ENCODE measurements at regions not wholly inside any gene's neighbourhood (a gene's known extent, or its start where the extent isn't known, plus 50 kb on each side); places are given as distances from the start of the nearest gene placed in this dataset.

DNA sequence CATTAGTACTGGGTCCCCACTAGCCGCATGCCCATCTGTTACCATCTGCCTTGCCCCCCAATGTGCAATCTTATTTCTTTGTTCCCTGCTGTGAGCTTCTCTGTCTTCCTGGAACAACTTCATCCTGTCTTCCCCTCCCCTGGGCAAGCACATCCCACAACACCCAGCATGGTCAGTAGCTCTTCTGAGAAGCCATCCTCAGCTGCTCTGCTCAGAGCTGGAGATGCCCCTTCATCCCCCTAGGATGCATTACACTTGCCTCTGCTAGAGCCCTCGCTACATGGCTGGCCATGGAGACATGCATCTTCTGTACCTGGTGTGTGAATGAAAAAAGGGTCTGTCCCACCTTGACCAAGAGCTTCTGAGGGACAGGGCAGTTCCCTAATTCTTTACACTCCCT, 141.2 kb downstream of the CDC5L start:
- in situ Hi-C loops (cut with MboI): no loop called here
- H3K9me3 ChIP-seq (ENCODE audit: low read depth): no peaks in the 10 kb centered on the region
- 73 to 81% methylated on average over 2 of the region's 2 CpGs for WGBS, 2 experiments (ENCODE audit: low coverage in 1 of 2, low lambda C conversion rate in 2 of 2, missing lambda C conversion rate in 2 of 2)
- DNase-seq: no peak
- no peak overlapping the region for H2AFZ ChIP-seq
- H3K27me3 ChIP-seq (replicated peaks; ENCODE audit: insufficient read depth): no peaks in the 10 kb centered on the region
- H4K20me1 ChIP-seq (ENCODE audit: insufficient read depth): no peaks in the 10 kb centered on the region
- H3K27ac ChIP-seq: no peak overlapping the region
- no peaks in the 10 kb centered on the region for H3K36me3 ChIP-seq (ENCODE audit: low read depth)
- H3K79me2 ChIP-seq (ENCODE audit: insufficient read depth): no peaks in the 10 kb centered on the region
- no peaks in the 10 kb centered on the region for H3F3A ChIP-seq (ENCODE audit: insufficient read depth)
- no peaks in the 10 kb centered on the region for H3K9me2 ChIP-seq (ENCODE audit: insufficient read depth)
- TF ChIP-seq EZH2phosphoT487 (IDR thresholded peaks at IDR 0.05; ENCODE audit: insufficient read depth, low read depth): no peak
- TF ChIP-seq EZH2 (IDR thresholded peaks at IDR 0.05; ENCODE audit: insufficient read depth, poor library complexity, severe bottlenecking): no peak
- no peak overlapping the region for H3K4me3 ChIP-seq
- no peak overlapping the region for H3K9ac ChIP-seq
- H3K4me2 ChIP-seq (ENCODE audit: unreplicated experiment): no peak overlapping the region
- no peaks in the 10 kb centered on the region for H3K4me1 ChIP-seq (ENCODE audit: insufficient read depth)

DNA sequence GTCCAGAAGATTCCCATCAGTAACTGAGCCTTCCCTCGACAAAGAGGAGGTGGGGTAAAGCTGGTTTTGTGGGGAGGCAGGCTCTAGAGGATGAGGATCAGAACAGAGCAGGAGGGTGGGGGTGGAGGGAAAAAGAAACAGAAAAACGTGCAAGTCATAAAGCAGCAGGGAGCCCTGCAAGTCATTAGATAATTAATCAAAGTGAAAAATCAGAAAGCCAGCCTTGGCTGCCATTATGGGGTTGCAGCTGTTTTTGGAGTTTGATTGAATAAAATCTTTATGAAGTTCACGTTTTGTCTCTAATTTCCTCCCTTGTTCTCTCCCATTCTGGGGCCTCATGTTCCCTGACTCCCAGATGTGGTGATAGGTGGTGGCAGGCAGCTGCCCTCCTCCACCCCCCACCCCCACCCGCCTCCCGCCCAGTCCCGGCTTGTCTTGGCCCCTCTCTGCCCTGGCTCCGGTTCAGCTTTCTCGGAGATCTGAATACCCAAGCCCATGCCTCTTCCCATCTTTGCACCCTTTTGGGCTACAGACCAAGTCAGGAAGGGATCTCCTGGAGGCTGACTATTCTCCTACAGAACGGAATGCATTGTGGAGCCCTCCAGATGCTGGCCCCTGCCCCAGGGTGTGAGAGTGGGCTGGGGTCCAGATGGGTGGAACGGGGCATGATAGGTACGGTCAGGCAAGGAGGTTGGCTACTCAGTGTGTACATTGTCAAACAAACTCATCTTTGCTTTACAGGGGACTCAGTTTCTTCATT, 141.8 kb downstream of the CDC5L start:
- no peaks in the 10 kb centered on the region for H3K36me3 ChIP-seq (ENCODE audit: low read depth)
- in situ Hi-C loops (cut with MboI): no loop called here
- no peak overlapping the region for H3K4me3 ChIP-seq
- WGBS, 2 experiments (ENCODE audit: low coverage in 1 of 2, low lambda C conversion rate in 2 of 2, missing lambda C conversion rate in 2 of 2): 24% methylated on average over 11 of the region's 11 CpGs
- no peaks in the 10 kb centered on the region for H3K27me3 ChIP-seq (replicated peaks; ENCODE audit: insufficient read depth)
- H3K9me3 ChIP-seq (ENCODE audit: low read depth): no peaks in the 10 kb centered on the region
- H3K9ac ChIP-seq: no peak overlapping the region
- TF ChIP-seq EZH2phosphoT487 (IDR thresholded peaks at IDR 0.05; ENCODE audit: insufficient read depth, low read depth) (no peak), EZH2 (IDR thresholded peaks at IDR 0.05; ENCODE audit: insufficient read depth, poor library complexity, severe bottlenecking) (no peak)
- H2AFZ ChIP-seq: no peak overlapping the region
- no peaks in the 10 kb centered on the region for H3K4me1 ChIP-seq (ENCODE audit: insufficient read depth)
- no peak for DNase-seq
- H3K9me2 ChIP-seq (ENCODE audit: insufficient read depth): no peaks in the 10 kb centered on the region
- no peak overlapping the region for H3K4me2 ChIP-seq (ENCODE audit: unreplicated experiment)
- H3K27ac ChIP-seq: no peak overlapping the region
- H3K79me2 ChIP-seq (ENCODE audit: insufficient read depth): no peaks in the 10 kb centered on the region
- no peaks in the 10 kb centered on the region for H4K20me1 ChIP-seq (ENCODE audit: insufficient read depth)
- H3F3A ChIP-seq (ENCODE audit: insufficient read depth): no peaks in the 10 kb centered on the region

DNA sequence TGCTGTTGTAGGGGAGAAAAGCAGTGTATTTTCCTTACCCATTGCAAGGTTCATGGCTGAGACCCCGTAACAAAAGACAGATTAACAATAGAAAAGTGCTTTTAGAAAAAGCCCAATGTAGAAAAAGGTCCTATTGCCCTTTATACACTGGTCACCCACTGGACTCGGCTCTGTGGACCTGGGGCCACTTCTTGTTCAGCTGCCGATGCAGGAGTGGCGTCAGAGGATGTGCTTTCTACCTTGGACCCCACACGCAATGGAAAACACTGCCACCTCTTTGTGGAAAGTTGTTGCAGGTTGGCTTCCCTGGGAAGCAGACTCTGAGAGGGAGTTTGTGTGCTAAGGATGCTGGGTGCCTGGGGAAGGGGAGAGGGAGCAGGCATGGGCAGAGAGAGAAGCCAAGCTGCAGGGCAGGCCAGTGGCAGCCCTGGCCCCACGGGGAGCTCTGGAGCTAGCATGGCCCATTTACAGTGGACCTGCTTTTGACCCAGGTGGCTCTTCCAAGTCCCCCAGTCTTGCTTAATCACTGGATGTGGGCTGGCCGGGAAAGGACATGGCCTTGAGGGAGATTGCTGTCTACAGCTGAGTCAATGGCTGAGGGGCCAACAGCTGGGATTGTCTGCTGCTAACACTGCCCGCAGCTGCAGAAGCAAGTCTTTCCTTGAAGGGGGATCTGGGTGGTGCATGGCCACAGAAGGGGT, 142.9 kb downstream of the CDC5L start:
- no peaks in the 10 kb centered on the region for H3K4me1 ChIP-seq (ENCODE audit: insufficient read depth)
- no peaks in the 10 kb centered on the region for H3K27me3 ChIP-seq (replicated peaks; ENCODE audit: insufficient read depth)

DNA sequence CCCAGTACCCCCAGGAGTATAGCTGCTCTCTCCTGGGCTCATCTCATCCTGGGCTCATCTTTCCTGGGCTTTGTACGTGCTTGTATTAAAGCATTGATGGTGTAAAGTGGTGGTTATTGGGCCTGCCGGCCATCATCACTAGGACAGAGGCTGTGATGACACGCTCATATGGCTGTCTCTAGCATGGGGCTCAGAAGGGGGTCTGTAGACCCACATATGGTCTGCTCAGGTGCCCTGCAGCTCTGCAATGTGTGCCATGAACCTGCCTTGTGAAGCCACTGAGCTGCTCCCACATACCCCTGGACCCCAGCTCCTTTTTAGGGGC, 143.4 kb downstream of the CDC5L start:
- H3F3A ChIP-seq (ENCODE audit: insufficient read depth): no peaks in the 10 kb centered on the region
- H3K4me1 ChIP-seq (ENCODE audit: insufficient read depth): no peaks in the 10 kb centered on the region
- no peak overlapping the region for H3K4me3 ChIP-seq
- no peaks in the 10 kb centered on the region for H4K20me1 ChIP-seq (ENCODE audit: insufficient read depth)
- no peak for TF ChIP-seq EZH2 (IDR thresholded peaks at IDR 0.05; ENCODE audit: insufficient read depth, poor library complexity, severe bottlenecking)
- no peak for TF ChIP-seq EZH2phosphoT487 (IDR thresholded peaks at IDR 0.05; ENCODE audit: insufficient read depth, low read depth)
- H3K9me2 ChIP-seq (ENCODE audit: insufficient read depth): no peaks in the 10 kb centered on the region
- no peak overlapping the region for H2AFZ ChIP-seq
- H3K27me3 ChIP-seq (replicated peaks; ENCODE audit: insufficient read depth): no peaks in the 10 kb centered on the region
- H3K79me2 ChIP-seq (ENCODE audit: insufficient read depth): no peaks in the 10 kb centered on the region
- no peak overlapping the region for H3K4me2 ChIP-seq (ENCODE audit: unreplicated experiment)
- H3K9me3 ChIP-seq (ENCODE audit: low read depth): no peaks in the 10 kb centered on the region
- no peak overlapping the region for H3K9ac ChIP-seq
- 75 to 84% methylated on average over 3 of the region's 3 CpGs for WGBS, 2 experiments (ENCODE audit: low coverage in 1 of 2, low lambda C conversion rate in 2 of 2, missing lambda C conversion rate in 2 of 2)
- in situ Hi-C loops (cut with MboI): no loop called here
- H3K27ac ChIP-seq: no peak overlapping the region
- H3K36me3 ChIP-seq (ENCODE audit: low read depth): no peaks in the 10 kb centered on the region
- no peak for DNase-seq

More for the DNA sequence above, 142.9 kb downstream of the CDC5L start:
- 75 to 85% methylated on average over 8 of the region's 8 CpGs for WGBS, 2 experiments (ENCODE audit: low coverage in 1 of 2, low lambda C conversion rate in 2 of 2, missing lambda C conversion rate in 2 of 2)
- in situ Hi-C loops (cut with MboI): no loop called here
- Histone ChIP-seq H3K4me3 (no peak overlapping the region), H3K9me2 (ENCODE audit: insufficient read depth) (no peaks in the 10 kb centered on the region), H3K36me3 (ENCODE audit: low read depth) (no peaks in the 10 kb centered on the region), H4K20me1 (ENCODE audit: insufficient read depth) (no peaks in the 10 kb centered on the region), H2AFZ (no peak overlapping the region), H3K9me3 (ENCODE audit: low read depth) (no peaks in the 10 kb centered on the region), H3K79me2 (ENCODE audit: insufficient read depth) (no peaks in the 10 kb centered on the region), H3K4me2 (ENCODE audit: unreplicated experiment) (no peak overlapping the region), H3K27ac (no peak overlapping the region), H3K9ac (no peak overlapping the region), H3F3A (ENCODE audit: insufficient read depth) (no peaks in the 10 kb centered on the region)
- TF ChIP-seq EZH2phosphoT487 (IDR thresholded peaks at IDR 0.05; ENCODE audit: insufficient read depth, low read depth): no peak
- no peak for DNase-seq

Measured in GM23248 (cell line).